ENCODE measurements at regions not wholly inside any gene's neighbourhood (a gene's known extent, or its start where the extent isn't known, plus 50 kb on each side); places are given as distances from the start of the nearest gene placed in this dataset.

GRCh38 chr3:147653367-147653923 is 244.3 kb downstream of the ZIC1 start:
- no peaks in the 10 kb centered on the region for H3K4me1 ChIP-seq (ENCODE audit: insufficient read depth)
- 0 out of 3 replicates have a peak, but pooled peaks cover 4% of the 10 kb centered on the region for H3K9me3 Mint-ChIP-seq
- peak; percentile 66 for ATAC-seq
- no peaks in the 10 kb centered on the region for H3K9me2 ChIP-seq (ENCODE audit: insufficient read depth)
- no peak overlapping the region for H3K27ac ChIP-seq (ENCODE audit: low read depth)
- no peak overlapping the region for H2AFZ ChIP-seq
- no peak overlapping the region for H3K4me3 Mint-ChIP-seq
- TF ChIP-seq ZNF114 (CRISPR knock-in tag; IDR thresholded peaks at IDR 0.05) (no peak), STAT1 (IDR thresholded peaks at IDR 0.05; ENCODE audit: unreplicated experiment) (no peak), ZNF331 (CRISPR knock-in tag; IDR thresholded peaks at IDR 0.05; ENCODE audit: low read depth) (no peak), POLR2AphosphoS5 (IDR thresholded peaks at IDR 0.05; ENCODE audit: low read depth) (no peak), EZH2 (IDR thresholded peaks at IDR 0.05; ENCODE audit: low read depth, unreplicated experiment) (no peak), CTCF (conservative IDR thresholded peaks at IDR 0.05; ENCODE audit: low read depth in 2 of 2) (no peak), ETS1 (IDR thresholded peaks at IDR 0.05) (no peak)
- DNase-seq (ENCODE audit: low spot score), result no peak
- no peaks in the 10 kb centered on the region for H3K36me3 ChIP-seq (ENCODE audit: insufficient read depth)
- no peak overlapping the region for H3K27ac Mint-ChIP-seq
- H3K36me3 Mint-ChIP-seq (ENCODE audit: low read depth), result no peaks in the 10 kb centered on the region
- no peaks in the 10 kb centered on the region; the same call in 2 of the 3 replicates for H3K4me1 Mint-ChIP-seq
- H4K20me1 ChIP-seq (replicated peaks; ENCODE audit: insufficient read depth), result no peaks in the 10 kb centered on the region
- no peak overlapping the region for H3K4me3 ChIP-seq
- H3F3A ChIP-seq (replicated peaks; ENCODE audit: low read depth), result no peaks in the 10 kb centered on the region
- H3K27me3 Mint-ChIP-seq (ENCODE audit: insufficient read depth, low read depth, poor library complexity), result peaks cover 3% of the 10 kb centered on the region
- no peaks in the 10 kb centered on the region for H3K79me2 ChIP-seq (replicated peaks; ENCODE audit: insufficient read depth)
- H3K27me3 ChIP-seq (ENCODE audit: insufficient read depth), result no peaks in the 10 kb centered on the region
- no peak overlapping the region for H3K4me2 ChIP-seq

DNA sequence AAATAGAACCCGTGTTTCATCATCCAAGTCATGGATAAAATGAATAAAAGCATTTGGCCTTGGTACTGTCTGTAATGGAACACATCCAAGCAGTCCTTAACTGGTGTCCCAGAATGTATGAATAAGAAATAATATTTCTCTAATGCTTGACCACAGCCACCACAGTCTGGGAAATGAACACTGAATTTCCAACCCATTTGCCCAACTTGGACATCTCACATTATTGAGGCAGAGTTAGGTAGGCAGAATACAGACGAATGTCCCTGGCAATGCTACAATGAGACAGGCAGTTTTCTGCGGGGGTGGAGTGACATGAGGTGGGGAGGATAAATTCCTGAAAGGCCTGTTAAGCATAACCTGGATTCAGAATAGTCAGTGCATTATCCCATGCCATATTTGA is 245.7 kb downstream of the ZIC1 start:
- Histone ChIP-seq H3K27ac (ENCODE audit: low read depth) (no peak overlapping the region), H2AFZ (no peak overlapping the region), H3K27me3 (ENCODE audit: insufficient read depth) (no peaks in the 10 kb centered on the region), H3K4me1 (ENCODE audit: insufficient read depth) (no peaks in the 10 kb centered on the region), H4K20me1 (replicated peaks; ENCODE audit: insufficient read depth) (no peaks in the 10 kb centered on the region), H3F3A (replicated peaks; ENCODE audit: low read depth) (no peaks in the 10 kb centered on the region), H3K36me3 (ENCODE audit: insufficient read depth) (no peaks in the 10 kb centered on the region), H3K4me2 (no peak overlapping the region), H3K4me3 (no peak overlapping the region), H3K9me2 (ENCODE audit: insufficient read depth) (no peaks in the 10 kb centered on the region), H3K79me2 (replicated peaks; ENCODE audit: insufficient read depth) (no peaks in the 10 kb centered on the region)
- H3K36me3 Mint-ChIP-seq (ENCODE audit: low read depth), result no peaks in the 10 kb centered on the region
- H3K4me3 Mint-ChIP-seq, result no peak overlapping the region
- ATAC-seq (no peak), DNase-seq (ENCODE audit: low spot score) (no peak)
- peaks cover 3% of the 10 kb centered on the region for H3K27me3 Mint-ChIP-seq (ENCODE audit: insufficient read depth, low read depth, poor library complexity)
- no peaks in the 10 kb centered on the region; the same call in 2 of the 3 replicates for H3K4me1 Mint-ChIP-seq
- no peak overlapping the region for H3K27ac Mint-ChIP-seq
- H3K9me3 Mint-ChIP-seq, result 0 out of 3 replicates have a peak, but pooled peaks cover 4% of the 10 kb centered on the region
- no peak for TF ChIP-seq ETS1 (IDR thresholded peaks at IDR 0.05)
- TF ChIP-seq, protein P1, sequence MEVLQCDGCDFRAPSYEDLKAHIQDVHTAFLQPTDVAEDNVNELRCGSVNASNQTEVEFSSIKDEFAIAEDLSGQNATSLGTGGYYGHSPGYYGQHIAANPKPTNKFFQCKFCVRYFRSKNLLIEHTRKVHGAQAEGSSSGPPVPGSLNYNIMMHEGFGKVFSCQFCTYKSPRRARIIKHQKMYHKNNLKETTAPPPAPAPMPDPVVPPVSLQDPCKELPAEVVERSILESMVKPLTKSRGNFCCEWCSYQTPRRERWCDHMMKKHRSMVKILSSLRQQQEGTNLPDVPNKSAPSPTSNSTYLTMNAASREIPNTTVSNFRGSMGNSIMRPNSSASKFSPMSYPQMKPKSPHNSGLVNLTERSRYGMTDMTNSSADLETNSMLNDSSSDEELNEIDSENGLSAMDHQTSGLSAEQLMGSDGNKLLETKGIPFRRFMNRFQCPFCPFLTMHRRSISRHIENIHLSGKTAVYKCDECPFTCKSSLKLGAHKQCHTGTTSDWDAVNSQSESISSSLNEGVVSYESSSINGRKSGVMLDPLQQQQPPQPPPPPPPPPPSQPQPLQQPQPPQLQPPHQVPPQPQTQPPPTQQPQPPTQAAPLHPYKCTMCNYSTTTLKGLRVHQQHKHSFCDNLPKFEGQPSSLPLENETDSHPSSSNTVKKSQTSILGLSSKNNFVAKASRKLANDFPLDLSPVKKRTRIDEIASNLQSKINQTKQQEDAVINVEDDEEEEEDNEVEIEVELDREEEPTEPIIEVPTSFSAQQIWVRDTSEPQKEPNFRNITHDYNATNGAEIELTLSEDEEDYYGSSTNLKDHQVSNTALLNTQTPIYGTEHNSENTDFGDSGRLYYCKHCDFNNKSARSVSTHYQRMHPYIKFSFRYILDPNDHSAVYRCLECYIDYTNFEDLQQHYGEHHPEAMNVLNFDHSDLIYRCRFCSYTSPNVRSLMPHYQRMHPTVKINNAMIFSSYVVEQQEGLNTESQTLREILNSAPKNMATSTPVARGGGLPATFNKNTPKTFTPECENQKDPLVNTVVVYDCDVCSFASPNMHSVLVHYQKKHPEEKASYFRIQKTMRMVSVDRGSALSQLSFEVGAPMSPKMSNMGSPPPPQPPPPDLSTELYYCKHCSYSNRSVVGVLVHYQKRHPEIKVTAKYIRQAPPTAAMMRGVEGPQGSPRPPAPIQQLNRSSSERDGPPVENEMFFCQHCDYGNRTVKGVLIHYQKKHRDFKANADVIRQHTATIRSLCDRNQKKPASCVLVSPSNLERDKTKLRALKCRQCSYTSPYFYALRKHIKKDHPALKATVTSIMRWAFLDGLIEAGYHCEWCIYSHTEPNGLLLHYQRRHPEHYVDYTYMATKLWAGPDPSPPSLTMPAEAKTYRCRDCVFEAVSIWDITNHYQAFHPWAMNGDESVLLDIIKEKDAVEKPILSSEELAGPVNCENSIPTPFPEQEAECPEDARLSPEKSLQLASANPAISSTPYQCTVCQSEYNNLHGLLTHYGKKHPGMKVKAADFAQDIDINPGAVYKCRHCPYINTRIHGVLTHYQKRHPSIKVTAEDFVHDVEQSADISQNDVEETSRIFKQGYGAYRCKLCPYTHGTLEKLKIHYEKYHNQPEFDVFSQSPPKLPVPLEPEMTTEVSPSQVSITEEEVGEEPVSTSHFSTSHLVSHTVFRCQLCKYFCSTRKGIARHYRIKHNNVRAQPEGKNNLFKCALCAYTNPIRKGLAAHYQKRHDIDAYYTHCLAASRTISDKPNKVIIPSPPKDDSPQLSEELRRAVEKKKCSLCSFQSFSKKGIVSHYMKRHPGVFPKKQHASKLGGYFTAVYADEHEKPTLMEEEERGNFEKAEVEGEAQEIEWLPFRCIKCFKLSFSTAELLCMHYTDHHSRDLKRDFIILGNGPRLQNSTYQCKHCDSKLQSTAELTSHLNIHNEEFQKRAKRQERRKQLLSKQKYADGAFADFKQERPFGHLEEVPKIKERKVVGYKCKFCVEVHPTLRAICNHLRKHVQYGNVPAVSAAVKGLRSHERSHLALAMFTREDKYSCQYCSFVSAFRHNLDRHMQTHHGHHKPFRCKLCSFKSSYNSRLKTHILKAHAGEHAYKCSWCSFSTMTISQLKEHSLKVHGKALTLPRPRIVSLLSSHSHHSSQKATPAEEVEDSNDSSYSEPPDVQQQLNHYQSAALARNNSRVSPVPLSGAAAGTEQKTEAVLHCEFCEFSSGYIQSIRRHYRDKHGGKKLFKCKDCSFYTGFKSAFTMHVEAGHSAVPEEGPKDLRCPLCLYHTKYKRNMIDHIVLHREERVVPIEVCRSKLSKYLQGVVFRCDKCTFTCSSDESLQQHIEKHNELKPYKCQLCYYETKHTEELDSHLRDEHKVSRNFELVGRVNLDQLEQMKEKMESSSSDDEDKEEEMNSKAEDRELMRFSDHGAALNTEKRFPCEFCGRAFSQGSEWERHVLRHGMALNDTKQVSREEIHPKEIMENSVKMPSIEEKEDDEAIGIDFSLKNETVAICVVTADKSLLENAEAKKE (CRISPR knock-in tag; IDR thresholded peaks at IDR 0.05), result no peak
- TF ChIP-seq POLR2AphosphoS5 (IDR thresholded peaks at IDR 0.05; ENCODE audit: low read depth), result no peak
- TF ChIP-seq CREB1 (CRISPR knock-in tag; IDR thresholded peaks at IDR 0.05; ENCODE audit: low read depth), result no peak
- TF ChIP-seq ZNF114 (CRISPR knock-in tag; IDR thresholded peaks at IDR 0.05), result no peak
- TF ChIP-seq ZNF331 (CRISPR knock-in tag; IDR thresholded peaks at IDR 0.05; ENCODE audit: low read depth), result no peak

Measured in GM23338 (cell line).